A673 (cell line): ENCODE measurements at regions not wholly inside any gene's neighbourhood (a gene's known extent, or its start where the extent isn't known, plus 50 kb on each side); places are given as distances from the start of the nearest gene placed in this dataset.

Source experiments
- CTCF ChIP-seq: fragments of 300-800, 200-600 bp; sonication (generic); conservative IDR thresholded peaks from 2 replicates; pipeline ENCODE4 v1.5.1; 2017; ENCODE audit warnings: low read depth, mild to moderate bottlenecking, antibody characterized with exemption, low read length, moderate library complexity, mixed read lengths
- EZH2 ChIP-seq: fragments of 200-600 bp; sonication (generic); IDR thresholded peaks from 2 replicates; pipeline ENCODE4 v1.6.1; 2017; ENCODE audit warnings: borderline replicate concordance, low read depth, mild to moderate bottlenecking, mixed read lengths, antibody characterized with exemption, low read length; ENCODE audit not compliant: poor library complexity, severe bottlenecking

GRCh38 chr6:106916891-106917290 is 57.6 kb downstream of the CD24 start:
- TF ChIP-seq EZH2 (no peak), CTCF (no peak)
